ENCODE measurements at regions not wholly inside any gene's neighbourhood (a gene's known extent, or its start where the extent isn't known, plus 50 kb on each side); places are given as distances from the start of the nearest gene placed in this dataset.
"Not testable (repeated sequence)": the region's sequence is repeated elsewhere in the genome, so short reads cannot be mapped to it uniquely, and the experiment has no call there.

DNA sequence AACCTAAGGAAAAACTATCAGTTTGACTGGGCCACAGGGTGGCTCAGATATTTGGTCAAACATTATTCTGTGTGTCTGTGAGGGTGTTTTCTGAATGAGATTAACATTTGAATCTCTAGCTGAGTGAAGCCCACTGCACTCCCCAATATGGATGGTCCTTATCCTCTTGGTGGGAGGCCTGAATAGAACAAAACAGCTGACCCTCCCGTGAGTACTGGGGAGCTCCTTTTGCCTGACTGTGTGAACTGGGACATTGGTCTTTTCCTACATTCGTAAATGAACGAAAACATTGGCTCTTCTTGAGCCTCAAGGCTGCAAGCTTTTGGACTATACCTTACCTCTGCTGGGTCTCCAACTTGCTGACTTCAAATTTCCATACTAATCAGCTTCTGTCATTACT is 134.2 kb downstream of the SPATA31A6 start:
- TF ChIP-seq, protein P1, sequence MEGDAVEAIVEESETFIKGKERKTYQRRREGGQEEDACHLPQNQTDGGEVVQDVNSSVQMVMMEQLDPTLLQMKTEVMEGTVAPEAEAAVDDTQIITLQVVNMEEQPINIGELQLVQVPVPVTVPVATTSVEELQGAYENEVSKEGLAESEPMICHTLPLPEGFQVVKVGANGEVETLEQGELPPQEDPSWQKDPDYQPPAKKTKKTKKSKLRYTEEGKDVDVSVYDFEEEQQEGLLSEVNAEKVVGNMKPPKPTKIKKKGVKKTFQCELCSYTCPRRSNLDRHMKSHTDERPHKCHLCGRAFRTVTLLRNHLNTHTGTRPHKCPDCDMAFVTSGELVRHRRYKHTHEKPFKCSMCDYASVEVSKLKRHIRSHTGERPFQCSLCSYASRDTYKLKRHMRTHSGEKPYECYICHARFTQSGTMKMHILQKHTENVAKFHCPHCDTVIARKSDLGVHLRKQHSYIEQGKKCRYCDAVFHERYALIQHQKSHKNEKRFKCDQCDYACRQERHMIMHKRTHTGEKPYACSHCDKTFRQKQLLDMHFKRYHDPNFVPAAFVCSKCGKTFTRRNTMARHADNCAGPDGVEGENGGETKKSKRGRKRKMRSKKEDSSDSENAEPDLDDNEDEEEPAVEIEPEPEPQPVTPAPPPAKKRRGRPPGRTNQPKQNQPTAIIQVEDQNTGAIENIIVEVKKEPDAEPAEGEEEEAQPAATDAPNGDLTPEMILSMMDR (IDR thresholded peaks at IDR 0.05 in 2 of 3, conservative IDR thresholded peaks at IDR 0.05 in 1 of 3; ENCODE audit: borderline replicate concordance in 1 of 3, insufficient read depth in 1 of 3, low read depth in 2 of 3, low read length in 2 of 3): not testable (repeated sequence)
- TF ChIP-seq, protein P2, sequence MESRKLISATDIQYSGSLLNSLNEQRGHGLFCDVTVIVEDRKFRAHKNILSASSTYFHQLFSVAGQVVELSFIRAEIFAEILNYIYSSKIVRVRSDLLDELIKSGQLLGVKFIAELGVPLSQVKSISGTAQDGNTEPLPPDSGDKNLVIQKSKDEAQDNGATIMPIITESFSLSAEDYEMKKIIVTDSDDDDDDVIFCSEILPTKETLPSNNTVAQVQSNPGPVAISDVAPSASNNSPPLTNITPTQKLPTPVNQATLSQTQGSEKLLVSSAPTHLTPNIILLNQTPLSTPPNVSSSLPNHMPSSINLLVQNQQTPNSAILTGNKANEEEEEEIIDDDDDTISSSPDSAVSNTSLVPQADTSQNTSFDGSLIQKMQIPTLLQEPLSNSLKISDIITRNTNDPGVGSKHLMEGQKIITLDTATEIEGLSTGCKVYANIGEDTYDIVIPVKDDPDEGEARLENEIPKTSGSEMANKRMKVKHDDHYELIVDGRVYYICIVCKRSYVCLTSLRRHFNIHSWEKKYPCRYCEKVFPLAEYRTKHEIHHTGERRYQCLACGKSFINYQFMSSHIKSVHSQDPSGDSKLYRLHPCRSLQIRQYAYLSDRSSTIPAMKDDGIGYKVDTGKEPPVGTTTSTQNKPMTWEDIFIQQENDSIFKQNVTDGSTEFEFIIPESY (IDR thresholded peaks at IDR 0.05; ENCODE audit: extremely low read depth, insufficient replicate concordance, low read length): not testable (repeated sequence)
- TF ChIP-seq POLR2AphosphoS5 (IDR thresholded peaks at IDR 0.05; ENCODE audit: low read depth, low read length); CEBPB (IDR thresholded peaks at IDR 0.05; ENCODE audit: low read depth); RAD21 (IDR thresholded peaks at IDR 0.05; ENCODE audit: low read depth): not testable (repeated sequence)

Measured in HCT116 (cell line).